ENCODE measurements at regions not wholly inside any gene's neighbourhood (a gene's known extent, or its start where the extent isn't known, plus 50 kb on each side); places are given as distances from the start of the nearest gene placed in this dataset.

- no peaks in the 10 kb centered on the region for H3K9me3 Mint-ChIP-seq
- intact Hi-C loops (cut with micrococcal nuclease), result no loop called here
- no peak for TF ChIP-seq CTCF (IDR thresholded peaks at IDR 0.05)
- peaks cover 44% of the 10 kb centered on the region for H3K4me1 Mint-ChIP-seq
- no peak overlapping the region for H3K4me3 Mint-ChIP-seq
- ATAC-seq (ENCODE audit: low read depth) (peak; percentile 56), DNase-seq (no peak)
- peak overlapping the region; percentile 67 for H3K27ac Mint-ChIP-seq
- no peaks in the 10 kb centered on the region for H3K36me3 Mint-ChIP-seq (ENCODE audit: low read depth)
- ChIA-PET POLR2A (interaction anchor here (1.0 to 5.3 kb wide), 4 partner anchors 12 to 380 kb away, joined by 4 to 35 read pairs (median 6); no protein-coding TSS in a partner anchor), CTCF (interaction anchor here (0.8 kb wide), 1 partner anchor 11 kb away, joined by 3 read pairs; no protein-coding TSS in a partner anchor)
- no peaks in the 10 kb centered on the region for H3K27me3 Mint-ChIP-seq
Observed at GRCh38 chr1:234990874-234991801, 137.5 kb downstream of the TOMM20 start.

GRCh38 chr1:234990328-234990675, 138.3 kb downstream of the TOMM20 start:
- peaks cover 49% of the 10 kb centered on the region for H3K4me1 Mint-ChIP-seq
- ATAC-seq (ENCODE audit: low read depth), result no peak
- H3K27me3 Mint-ChIP-seq, result no peaks in the 10 kb centered on the region
- no peak overlapping the region for H3K27ac Mint-ChIP-seq
- intact Hi-C loops (cut with micrococcal nuclease), result no loop called here
- H3K9me3 Mint-ChIP-seq, result no peaks in the 10 kb centered on the region
- CTCF ChIA-PET, result interaction anchor here (0.8 kb wide), 1 partner anchor 10 kb away, joined by 3 read pairs; no protein-coding TSS in a partner anchor
- no peak for DNase-seq
- H3K4me3 Mint-ChIP-seq, result no peak overlapping the region
- no peak for TF ChIP-seq CTCF (IDR thresholded peaks at IDR 0.05)
- POLR2A ChIA-PET, result interaction anchor here (0.6 to 5.3 kb wide), 8 partner anchors 10 to 381 kb away, joined by 3 to 35 read pairs (median 5); no protein-coding TSS in a partner anchor
- H3K36me3 Mint-ChIP-seq (ENCODE audit: low read depth), result no peaks in the 10 kb centered on the region

- no peak overlapping the region for H3K27ac Mint-ChIP-seq
- H3K9me3 Mint-ChIP-seq, result no peaks in the 10 kb centered on the region
- CTCF ChIA-PET, result interaction anchor here (0.8 to 1.4 kb wide), 2 partner anchors 34 to 94 kb away, joined by 3 read pairs; no protein-coding TSS in a partner anchor
- H3K4me3 Mint-ChIP-seq, result no peak overlapping the region
- peaks cover 52% of the 10 kb centered on the region for H3K4me1 Mint-ChIP-seq
- H3K36me3 Mint-ChIP-seq (ENCODE audit: low read depth), result no peaks in the 10 kb centered on the region
- TF ChIP-seq CTCF (IDR thresholded peaks at IDR 0.05), result no peak
- H3K27me3 Mint-ChIP-seq, result no peaks in the 10 kb centered on the region
- POLR2A ChIA-PET, result interaction anchor here (0.6 to 5.3 kb wide), 9 partner anchors 9 to 381 kb away, joined by 3 to 35 read pairs (median 5); no protein-coding TSS in a partner anchor
- intact Hi-C loops (cut with micrococcal nuclease), result no loop called here
- DNase-seq (no peak), ATAC-seq (ENCODE audit: low read depth) (no peak)
Observed at GRCh38 chr1:234989479-234990327, 138.9 kb downstream of the TOMM20 start.

GRCh38 chr1:234989019-234989418, 139.6 kb downstream of the TOMM20 start:
- H3K4me1 Mint-ChIP-seq, result peaks cover 53% of the 10 kb centered on the region
- no peaks in the 10 kb centered on the region for H3K27me3 Mint-ChIP-seq
- no peaks in the 10 kb centered on the region for H3K36me3 Mint-ChIP-seq (ENCODE audit: low read depth)
- intact Hi-C loops (cut with micrococcal nuclease), result no loop called here
- H3K4me3 Mint-ChIP-seq, result no peak overlapping the region
- no peak overlapping the region for H3K27ac Mint-ChIP-seq
- ATAC-seq (ENCODE audit: low read depth), result no peak
- H3K9me3 Mint-ChIP-seq, result no peaks in the 10 kb centered on the region
- no peak for DNase-seq
- CTCF ChIA-PET, result interaction anchor here (0.8 to 1.4 kb wide), 2 partner anchors 34 to 95 kb away, joined by 3 read pairs; no protein-coding TSS in a partner anchor
- no peak for TF ChIP-seq CTCF (IDR thresholded peaks at IDR 0.05)
- POLR2A ChIA-PET, result interaction anchor here (0.8 to 5.3 kb wide), 6 partner anchors 9 to 380 kb away, joined by 3 to 35 read pairs (median 6); no protein-coding TSS in a partner anchor
